Motor neuron (in vitro differentiated cells): ENCODE measurements at regions not wholly inside any gene's neighbourhood (a gene's known extent, or its start where the extent isn't known, plus 50 kb on each side); places are given as distances from the start of the nearest gene placed in this dataset.
"Not testable (repeated sequence)": the region's sequence is repeated elsewhere in the genome, so short reads cannot be mapped to it uniquely, and the experiment has no call there.

Experiments used
- ATAC-seq, 8 experiments: fragments of 200-7000 bp; cut with Tn5 transposase; replicated peaks in 6 of 8; 2 replicates each; pipeline ENCODE4 v1.8.0; 2021; ENCODE audit warnings: mild to moderate bottlenecking in 8 of 8, moderate library complexity in 8 of 8
- H3K27ac ChIP-seq, 2 donors: fragments of 250-450 bp; sonication (Bioruptor Pico); 2 replicates each; pipeline ENCODE4 v1.9.0; 2021; ENCODE audit warnings: antibody characterized with exemption in 2 of 2, mild to moderate bottlenecking in 2 of 2, moderate library complexity in 1 of 2
- H3K4me1 ChIP-seq, 2 donors: fragments of 250-450 bp; sonication (Bioruptor Pico); replicated peaks in 1 of 2; 2 replicates each; pipeline ENCODE4 v1.6.1; 2021; ENCODE audit warnings: antibody characterized with exemption in 2 of 2, mild to moderate bottlenecking in 2 of 2, moderate library complexity in 1 of 2
- H3K4me3 ChIP-seq, 5 donors: fragments of 250-450 bp; sonication (Bioruptor Pico); 2 replicates each; pipeline ENCODE4 v1.9.0; 2021; ENCODE audit warnings: antibody characterized with exemption in 5 of 5, mild to moderate bottlenecking in 5 of 5, moderate library complexity in 4 of 5
- WGBS, 10 experiments: fragments of 450-650 bp; shearing (Covaris generic); methylation state at CpG; one replicate each; pipeline ENCODE4 v1.0.0; 2022; 5-methylcytosine and 5-hydroxymethylcytosine counted together
- in situ Hi-C, 9 experiments: fragments of 400-800 bp; cut with MboI; loops; one replicate each; pipeline ENCODE4 v1.15.0; 2021; ENCODE audit warnings: low sequenced_read_pairs in 9 of 9, low pct_unique_long_range_greater_than_20kb in 2 of 9; ENCODE audit not compliant: unreplicated experiment in 9 of 9

- in situ Hi-C loops = no loop called here
- no peak overlapping the region for H3K4me3 ChIP-seq
- no peaks in the 10 kb centered on the region for H3K4me1 ChIP-seq
- no peak for ATAC-seq
- 0 to 100% (median 90%) methylated on average over 1 to 6 of the region's 6 CpGs; no CpG with 5 or more reads in 3 of the 10 experiments for WGBS, 10 experiments
- H3K27ac ChIP-seq = no peak overlapping the region
Measured at GRCh38 chr12:33945438-33945784, 76.9 kb upstream of the ALG10 start.

DNA sequence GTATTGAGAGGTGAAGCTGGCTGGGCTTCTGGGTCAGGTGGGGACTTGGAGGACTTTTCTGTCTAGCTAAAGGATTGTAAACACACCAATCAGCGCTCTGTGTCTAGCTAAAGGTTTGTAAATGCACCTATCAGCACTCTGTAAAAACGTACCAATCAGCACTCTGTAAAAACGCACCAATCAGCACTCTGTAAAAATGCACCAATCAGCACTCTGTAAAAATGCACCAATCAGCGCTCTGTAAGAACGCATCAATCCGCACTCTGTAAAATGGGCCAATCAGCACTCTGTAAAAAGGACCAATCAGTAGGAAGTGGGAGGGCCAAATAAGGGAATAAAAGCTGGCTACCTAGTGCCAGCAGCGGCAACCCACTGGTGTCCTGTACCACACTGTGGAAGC is 56.1 kb upstream of the ALG10 start:
- in situ Hi-C loops, ATAC-seq, H3K27ac ChIP-seq, H3K4me1 ChIP-seq, H3K4me3 ChIP-seq: not testable (repeated sequence)
- 0 to 100% (median 88%) methylated on average over 1 to 6 of the region's 7 CpGs; no CpG with 5 or more reads in 1 of the 10 experiments for WGBS, 10 experiments

GRCh38 chr12:33967760-33968159 is 54.5 kb upstream of the ALG10 start:
- in situ Hi-C loops = no loop called here
- 0 to 100% (median 33%) methylated on average over 1 of the region's 1 CpG; no CpG with 5 or more reads in 2 of the 10 experiments for WGBS, 10 experiments
- H3K4me1 ChIP-seq = no peaks in the 10 kb centered on the region
- no peak overlapping the region for H3K4me3 ChIP-seq
- no peak for ATAC-seq
- no peak overlapping the region for H3K27ac ChIP-seq
